Erythroblast (primary cell): ENCODE measurements at regions not wholly inside any gene's neighbourhood (a gene's known extent, or its start where the extent isn't known, plus 50 kb on each side); places are given as distances from the start of the nearest gene placed in this dataset.

Experiments used
- GATA1 ChIP-seq: IDR thresholded peaks from 2 replicates; pipeline ENCODE4 v1.6.1; 2011; ENCODE audit warnings: low read depth, mild to moderate bottlenecking, control low read depth, low read length, moderate library complexity
- POLR2A ChIP-seq: IDR thresholded peaks from 2 replicates; pipeline ENCODE4 v1.6.1; 2011; ENCODE audit warnings: mild to moderate bottlenecking, low read length

DNA sequence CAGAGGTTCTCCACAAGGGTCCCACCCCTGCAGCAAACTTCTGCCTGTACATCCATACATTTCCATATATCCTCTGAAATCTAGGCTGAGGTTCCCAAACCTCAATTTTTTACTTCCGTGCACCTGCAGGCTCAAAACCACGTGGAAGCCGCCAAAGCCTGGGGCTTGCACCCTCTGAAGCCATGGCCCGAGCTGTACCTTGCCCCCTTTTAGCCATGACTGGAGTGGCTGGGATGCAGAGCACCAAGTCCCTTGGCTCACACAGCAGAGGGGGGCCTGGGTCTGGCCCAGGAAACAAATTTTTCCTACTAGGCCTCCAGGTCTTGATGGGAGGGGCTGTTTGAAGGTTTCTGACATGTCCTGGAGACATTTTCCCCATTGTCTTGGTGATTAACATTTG lies 84.4 kb downstream of the FSCB start:
- TF ChIP-seq POLR2A: no peak
- TF ChIP-seq GATA1: no peak
